ENCODE measurements at regions not wholly inside any gene's neighbourhood (a gene's known extent, or its start where the extent isn't known, plus 50 kb on each side); places are given as distances from the start of the nearest gene placed in this dataset.

GRCh38 chr11:134480136-134480712 is 68.2 kb upstream of the B3GAT1 start:
- TF ChIP-seq CTCF (IDR thresholded peaks at IDR 0.05) (no peak), EZH2phosphoT487 (IDR thresholded peaks at IDR 0.05) (no peak), EZH2 (IDR thresholded peaks at IDR 0.05) (no peak)
